ENCODE measurements at regions not wholly inside any gene's neighbourhood (a gene's known extent, or its start where the extent isn't known, plus 50 kb on each side); places are given as distances from the start of the nearest gene placed in this dataset.

GRCh38 chr17:14737984-14738651 is 437.2 kb downstream of the HS3ST3B1 start:
- H3K27me3 ChIP-seq, result no peaks in the 10 kb centered on the region
- no peak overlapping the region for H3K4me3 ChIP-seq
- H3K9ac ChIP-seq (ENCODE audit: low read depth in 2 of 2, low read length in 2 of 2), result no peak overlapping the region
- TF ChIP-seq CTCF (IDR thresholded peaks at IDR 0.05), result no peak
- no peaks in the 10 kb centered on the region for H3K4me1 ChIP-seq
- DNase-seq, result no peak
- no peaks in the 10 kb centered on the region for H3K9me3 ChIP-seq
- no peaks in the 10 kb centered on the region for H3K36me3 ChIP-seq
- no peak overlapping the region for H3K27ac ChIP-seq
- intact Hi-C loops (cut with DNase I), result no loop called here

- H3K9ac ChIP-seq (ENCODE audit: low read depth in 2 of 2, low read length in 2 of 2), result no peak overlapping the region
- no peak overlapping the region for H3K27ac ChIP-seq
- intact Hi-C loops (cut with DNase I), result no loop called here
- DNase-seq, result no peak
- H3K4me3 ChIP-seq, result no peak overlapping the region
- no peak for TF ChIP-seq CTCF (IDR thresholded peaks at IDR 0.05)
- H3K9me3 ChIP-seq, result no peaks in the 10 kb centered on the region
- no peaks in the 10 kb centered on the region for H3K4me1 ChIP-seq
- H3K36me3 ChIP-seq, result no peaks in the 10 kb centered on the region
- H3K27me3 ChIP-seq, result no peaks in the 10 kb centered on the region
These were observed 435.8 kb downstream of the HS3ST3B1 start for GRCh38 chr17:14736631-14737030.

GRCh38 chr17:14733376-14733775 is 432.5 kb downstream of the HS3ST3B1 start:
- intact Hi-C loops (cut with DNase I), result no loop called here
- no peak for TF ChIP-seq CTCF (IDR thresholded peaks at IDR 0.05)
- Histone ChIP-seq H3K36me3 (no peaks in the 10 kb centered on the region), H3K27ac (no peak overlapping the region), H3K4me3 (no peak overlapping the region), H3K4me1 (no peaks in the 10 kb centered on the region), H3K9ac (ENCODE audit: low read depth in 2 of 2, low read length in 2 of 2) (no peak overlapping the region), H3K9me3 (no peaks in the 10 kb centered on the region), H3K27me3 (no peaks in the 10 kb centered on the region)
- DNase-seq, result no peak

- H3K9ac ChIP-seq (ENCODE audit: low read depth in 2 of 2, low read length in 2 of 2), result no peak overlapping the region
- no peaks in the 10 kb centered on the region for H3K4me1 ChIP-seq
- TF ChIP-seq CTCF (IDR thresholded peaks at IDR 0.05), result no peak
- no peaks in the 10 kb centered on the region for H3K36me3 ChIP-seq
- no peak for DNase-seq
- H3K9me3 ChIP-seq, result no peaks in the 10 kb centered on the region
- no peak overlapping the region for H3K4me3 ChIP-seq
- no peak overlapping the region for H3K27ac ChIP-seq
- intact Hi-C loops (cut with DNase I), result no loop called here
- H3K27me3 ChIP-seq, result no peaks in the 10 kb centered on the region
These were observed 431.3 kb downstream of the HS3ST3B1 start for GRCh38 chr17:14732211-14732610.

GRCh38 chr17:14731591-14731990 is 430.7 kb downstream of the HS3ST3B1 start:
- H3K27ac ChIP-seq, result no peak overlapping the region
- intact Hi-C loops (cut with DNase I), result no loop called here
- H3K4me3 ChIP-seq, result no peak overlapping the region
- H3K9me3 ChIP-seq, result no peaks in the 10 kb centered on the region
- no peak overlapping the region for H3K9ac ChIP-seq (ENCODE audit: low read depth in 2 of 2, low read length in 2 of 2)
- H3K36me3 ChIP-seq, result no peaks in the 10 kb centered on the region
- DNase-seq, result no peak
- H3K27me3 ChIP-seq, result no peaks in the 10 kb centered on the region
- no peak for TF ChIP-seq CTCF (IDR thresholded peaks at IDR 0.05)
- H3K4me1 ChIP-seq, result no peaks in the 10 kb centered on the region

Measured in colonic mucosa (tissue), 4 donors.